GM12865 (cell line): ENCODE measurements at regions not wholly inside any gene's neighbourhood (a gene's known extent, or its start where the extent isn't known, plus 50 kb on each side); places are given as distances from the start of the nearest gene placed in this dataset.

Source experiments
- DNase-seq: peaks from one replicate; pipeline ENCODE4 v3.0.0; 2010; ENCODE audit warnings: low read depth
- H3K4me3 ChIP-seq: 2 replicates; pipeline ENCODE4 v1.5.1; 2011; ENCODE audit warnings: mild to moderate bottlenecking, low read depth, low read length, control low read depth
- TF ChIP-seq, protein P1 (sequence below): IDR thresholded peaks from 2 replicates; pipeline ENCODE4 v1.5.1; 2011; ENCODE audit warnings: low read length, control low read depth, low read depth, inconsistent platforms; ENCODE audit not compliant: insufficient read depth; ENCODE audit errors: missing control alignments

DNA sequence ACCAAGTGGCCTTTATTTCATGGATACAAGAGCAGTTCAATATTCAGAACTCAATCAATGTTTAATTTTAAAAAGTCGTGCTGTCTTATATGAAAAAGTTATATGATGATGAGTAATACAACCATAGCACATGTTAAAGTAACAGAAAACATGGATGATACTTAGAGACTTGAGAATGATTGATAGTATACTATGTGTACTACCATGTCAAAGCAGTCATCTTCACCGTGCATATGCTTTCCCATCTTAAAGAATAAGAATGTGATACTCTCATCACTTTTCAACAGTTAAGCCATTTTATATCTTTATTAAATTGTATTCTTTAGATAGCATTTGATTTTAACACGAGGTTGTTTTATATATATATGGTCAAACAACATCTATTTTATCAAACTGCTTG is 535.9 kb upstream of the ADAMTS5 start:
- TF ChIP-seq, protein P1, sequence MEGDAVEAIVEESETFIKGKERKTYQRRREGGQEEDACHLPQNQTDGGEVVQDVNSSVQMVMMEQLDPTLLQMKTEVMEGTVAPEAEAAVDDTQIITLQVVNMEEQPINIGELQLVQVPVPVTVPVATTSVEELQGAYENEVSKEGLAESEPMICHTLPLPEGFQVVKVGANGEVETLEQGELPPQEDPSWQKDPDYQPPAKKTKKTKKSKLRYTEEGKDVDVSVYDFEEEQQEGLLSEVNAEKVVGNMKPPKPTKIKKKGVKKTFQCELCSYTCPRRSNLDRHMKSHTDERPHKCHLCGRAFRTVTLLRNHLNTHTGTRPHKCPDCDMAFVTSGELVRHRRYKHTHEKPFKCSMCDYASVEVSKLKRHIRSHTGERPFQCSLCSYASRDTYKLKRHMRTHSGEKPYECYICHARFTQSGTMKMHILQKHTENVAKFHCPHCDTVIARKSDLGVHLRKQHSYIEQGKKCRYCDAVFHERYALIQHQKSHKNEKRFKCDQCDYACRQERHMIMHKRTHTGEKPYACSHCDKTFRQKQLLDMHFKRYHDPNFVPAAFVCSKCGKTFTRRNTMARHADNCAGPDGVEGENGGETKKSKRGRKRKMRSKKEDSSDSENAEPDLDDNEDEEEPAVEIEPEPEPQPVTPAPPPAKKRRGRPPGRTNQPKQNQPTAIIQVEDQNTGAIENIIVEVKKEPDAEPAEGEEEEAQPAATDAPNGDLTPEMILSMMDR, result no peak
- no peak for DNase-seq
- no peak overlapping the region for H3K4me3 ChIP-seq

DNA sequence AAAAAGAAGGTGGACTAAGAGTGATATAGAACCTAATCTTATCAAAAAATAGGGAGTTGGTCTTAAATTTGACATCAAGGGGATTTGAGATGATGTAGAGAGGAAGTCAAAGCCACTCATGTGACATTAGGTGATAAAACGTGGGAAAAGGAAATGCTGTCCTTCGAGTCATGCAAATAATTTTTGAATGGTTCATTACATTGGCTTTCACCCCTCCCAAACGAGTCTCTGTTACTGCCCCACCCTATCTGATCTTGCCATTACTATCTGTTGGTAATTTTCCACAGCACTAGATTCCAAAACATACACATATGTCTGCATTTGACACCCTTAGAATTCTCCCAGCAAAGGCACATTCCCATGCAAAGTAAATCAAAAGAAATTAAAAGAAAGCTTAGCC is 531.1 kb upstream of the ADAMTS5 start:
- DNase-seq, result no peak
- H3K4me3 ChIP-seq, result no peak overlapping the region
- TF ChIP-seq, protein P1, result no peak

DNA sequence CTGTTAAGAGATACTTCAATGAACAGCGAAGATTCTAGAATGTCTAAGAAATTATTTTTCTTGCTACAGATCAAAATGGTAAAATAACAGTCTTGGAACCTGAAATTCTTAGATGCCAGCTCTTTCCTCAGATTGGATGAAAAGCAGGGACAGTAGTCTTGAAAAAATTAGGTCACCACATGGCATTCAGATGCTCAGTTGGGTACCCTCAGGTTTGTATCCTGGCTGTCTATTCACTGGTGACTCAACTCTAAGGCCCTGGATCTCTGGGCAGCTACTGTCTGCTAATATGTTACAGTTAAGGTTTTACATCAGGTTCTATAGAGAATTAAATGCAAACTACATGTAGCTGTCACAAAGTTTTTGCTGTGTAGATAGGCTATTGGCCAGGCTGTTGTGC is 528.9 kb upstream of the ADAMTS5 start:
- H3K4me3 ChIP-seq, result no peak overlapping the region
- TF ChIP-seq, protein P1, result no peak
- no peak for DNase-seq

DNA sequence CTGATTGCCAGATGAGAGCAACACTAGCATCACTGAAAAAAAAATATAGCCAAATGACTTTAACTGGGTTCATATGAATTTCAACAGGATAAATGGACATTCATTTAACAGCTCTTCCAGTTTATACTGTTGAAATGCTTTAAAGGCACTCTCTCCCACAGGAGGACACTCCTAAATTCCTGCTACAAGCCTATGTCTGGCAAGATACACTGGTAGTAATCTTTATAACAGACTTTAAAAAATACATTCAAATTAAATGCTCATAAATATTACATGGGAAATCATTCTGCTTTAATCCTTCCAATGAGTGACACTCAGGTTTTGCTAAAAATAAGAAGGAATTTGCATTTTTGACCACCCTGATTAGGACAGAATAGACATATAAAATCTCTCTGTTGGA is 526.7 kb upstream of the ADAMTS5 start:
- TF ChIP-seq, protein P1, result no peak
- H3K4me3 ChIP-seq, result no peak overlapping the region
- no peak for DNase-seq

DNA sequence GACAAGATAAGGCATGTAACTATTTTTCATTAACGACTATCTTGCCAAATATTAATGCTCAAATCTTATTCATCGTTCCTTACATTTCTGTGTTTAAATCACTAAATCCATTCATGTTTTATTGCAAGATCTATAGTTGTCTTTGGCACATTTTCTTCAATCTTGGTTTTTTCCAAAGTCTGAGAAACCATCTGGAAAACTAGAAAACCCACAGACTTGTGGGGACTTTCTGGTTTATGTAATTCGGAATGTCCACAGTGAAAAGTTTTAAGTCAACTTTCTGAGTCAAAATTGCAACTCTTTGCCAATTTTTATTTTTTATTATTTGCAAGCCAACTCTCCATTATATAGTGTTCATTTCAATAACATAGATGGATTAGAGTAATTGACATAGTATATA is 520.8 kb upstream of the ADAMTS5 start:
- no peak for DNase-seq
- no peak overlapping the region for H3K4me3 ChIP-seq
- TF ChIP-seq, protein P1, result no peak

DNA sequence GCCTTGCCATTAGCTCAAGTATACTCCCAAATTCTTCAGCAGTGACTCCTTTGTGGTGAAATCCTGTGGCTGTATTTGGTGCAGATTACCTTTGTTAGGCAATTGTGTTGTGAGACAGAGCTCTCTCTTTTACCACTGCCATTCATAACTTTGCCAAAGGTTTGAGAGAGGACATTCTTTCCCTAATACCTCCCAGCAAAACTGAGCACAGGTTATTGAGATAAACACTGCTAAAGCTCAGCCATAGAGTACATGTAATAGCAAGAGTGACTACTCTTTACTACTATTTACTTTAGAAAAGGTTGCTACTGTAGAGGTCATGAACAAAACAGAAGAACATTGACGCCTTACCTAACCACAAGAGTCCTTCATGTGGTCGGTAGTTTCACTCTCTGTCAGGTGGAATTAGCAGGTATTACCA is 514.0 kb upstream of the ADAMTS5 start:
- TF ChIP-seq, protein P1, result no peak
- peak; percentile 0 for DNase-seq
- H3K4me3 ChIP-seq, result no peak overlapping the region

DNA sequence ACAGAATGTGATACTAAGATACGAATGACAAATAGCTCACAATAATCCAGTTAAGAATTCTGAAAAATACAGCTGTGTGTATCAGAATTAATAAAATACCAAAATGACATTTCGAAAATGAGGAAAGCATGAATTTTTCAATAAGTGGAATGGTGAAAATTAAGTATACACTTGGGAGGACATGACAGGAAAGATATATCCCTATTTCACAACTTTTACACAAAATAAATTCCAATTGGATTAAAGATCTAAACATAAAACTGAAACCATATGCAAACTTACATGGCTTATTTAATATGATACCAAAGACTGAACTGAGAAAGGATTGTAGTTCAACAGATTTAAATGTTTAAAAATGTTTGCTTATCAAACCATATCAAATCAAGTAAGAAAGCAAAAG is 510.4 kb upstream of the ADAMTS5 start:
- DNase-seq, result no peak
- no peak overlapping the region for H3K4me3 ChIP-seq
- TF ChIP-seq, protein P1, result no peak
